COLO668 (cell line): ENCODE measurements at regions not wholly inside any gene's neighbourhood (a gene's known extent, or its start where the extent isn't known, plus 50 kb on each side); places are given as distances from the start of the nearest gene placed in this dataset.

Experiments
- DNase-seq: peaks from one replicate; lab custom pipeline; 2025; ENCODE audit not compliant: unreplicated experiment; lab: John Stamatoyannopoulos, UW

DNA sequence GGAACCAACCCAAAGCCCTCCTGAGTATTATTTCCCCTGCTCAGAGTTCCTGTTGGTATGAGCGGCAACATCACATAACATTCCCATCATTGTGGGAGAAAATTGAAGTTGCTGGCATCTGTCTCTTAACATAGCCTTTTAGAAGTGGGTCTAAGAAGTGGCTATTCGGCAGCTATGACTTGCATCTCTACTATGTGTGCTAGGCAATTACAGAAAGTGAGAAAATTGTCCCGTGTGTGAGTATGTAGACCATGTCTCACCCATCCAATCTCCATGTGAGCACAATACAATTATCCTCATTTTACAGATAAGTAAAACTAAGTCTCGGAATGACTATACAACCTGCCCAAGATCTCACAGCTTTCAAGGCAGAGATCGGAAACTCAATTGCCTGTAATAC, 239.4 kb upstream of the ZNF462 start:
- no peak for DNase-seq

DNA sequence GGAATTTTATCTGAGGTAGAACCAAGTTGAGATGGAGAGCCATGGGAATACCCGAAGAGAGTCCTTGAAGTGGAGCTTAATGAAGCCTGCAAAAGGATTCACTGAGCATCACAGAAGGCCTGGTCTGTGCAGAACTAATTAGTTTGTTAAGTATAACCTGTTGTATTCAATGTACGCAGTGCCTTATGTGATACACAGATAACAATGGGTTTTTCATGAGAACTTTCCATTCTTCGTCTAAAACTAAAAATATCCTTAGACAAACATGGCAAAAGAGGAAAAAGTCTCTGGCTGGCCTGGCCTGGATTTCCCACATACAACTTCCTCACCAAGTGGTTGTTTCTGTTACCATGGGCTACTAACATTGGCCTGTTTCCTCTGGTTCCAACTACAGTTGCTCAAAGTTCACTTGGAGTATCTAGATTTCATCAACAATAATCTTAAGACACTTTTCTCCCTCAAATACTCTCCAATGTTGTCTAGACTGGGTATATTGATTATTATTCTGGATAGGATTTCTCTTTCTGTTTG, 237.6 kb upstream of the ZNF462 start:
- no peak for DNase-seq

DNA sequence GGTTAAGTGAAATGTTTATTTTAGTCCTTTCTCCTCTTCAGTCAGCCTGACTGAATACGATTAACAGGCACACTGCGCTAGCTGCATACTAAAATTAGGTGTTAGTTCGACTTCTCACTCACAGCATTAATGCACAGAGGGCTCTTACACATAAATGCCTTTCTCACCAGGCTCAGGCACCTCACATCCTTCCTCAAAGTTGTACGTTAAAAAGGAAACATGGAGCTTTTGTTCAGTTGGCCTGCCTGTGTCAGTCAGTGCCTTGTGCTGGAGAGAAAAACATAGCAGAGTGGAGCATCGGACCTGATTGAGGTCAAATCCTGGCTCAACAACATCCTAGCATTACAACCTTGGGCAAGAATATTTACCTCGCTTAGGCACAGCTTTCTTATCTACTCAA, 236.0 kb upstream of the ZNF462 start:
- DNase-seq: no peak

DNA sequence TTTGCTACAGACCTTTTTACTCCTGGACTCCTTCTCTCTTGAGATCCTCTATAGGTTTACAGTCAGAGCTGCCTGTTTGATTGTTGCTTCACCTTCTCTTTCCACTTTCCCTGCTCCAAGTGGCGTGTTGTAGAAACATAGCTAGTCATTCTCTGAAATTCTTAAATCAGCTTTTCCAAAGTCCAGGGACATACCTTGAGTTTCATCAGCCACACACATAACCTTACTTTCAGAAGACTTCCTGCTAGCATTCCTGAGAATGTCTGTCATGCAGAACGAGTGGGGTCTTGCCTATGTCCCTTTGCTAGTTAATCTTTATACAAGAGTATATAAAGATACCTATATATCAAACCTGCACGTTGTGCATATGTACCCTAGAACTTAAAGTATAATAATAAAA, 230.3 kb upstream of the ZNF462 start:
- DNase-seq: no peak

DNA sequence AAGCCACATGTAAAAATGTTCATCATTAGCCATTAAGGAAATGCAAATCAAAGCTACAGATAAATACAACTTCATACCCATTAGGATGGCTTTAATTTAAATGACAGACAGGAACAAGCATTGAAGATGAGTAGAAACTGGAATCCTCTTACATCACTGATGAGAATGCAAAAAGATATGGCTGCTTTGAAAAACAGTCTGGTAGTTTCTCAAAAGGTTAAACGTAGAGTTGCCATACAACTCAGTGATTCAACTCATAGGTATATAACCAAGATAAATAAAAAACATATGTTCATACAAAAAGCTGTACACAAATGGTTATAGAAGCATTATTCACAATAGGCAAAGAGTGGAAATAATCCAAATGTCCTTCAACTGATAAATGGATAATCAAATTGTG, 228.8 kb upstream of the ZNF462 start:
- DNase-seq: no peak

DNA sequence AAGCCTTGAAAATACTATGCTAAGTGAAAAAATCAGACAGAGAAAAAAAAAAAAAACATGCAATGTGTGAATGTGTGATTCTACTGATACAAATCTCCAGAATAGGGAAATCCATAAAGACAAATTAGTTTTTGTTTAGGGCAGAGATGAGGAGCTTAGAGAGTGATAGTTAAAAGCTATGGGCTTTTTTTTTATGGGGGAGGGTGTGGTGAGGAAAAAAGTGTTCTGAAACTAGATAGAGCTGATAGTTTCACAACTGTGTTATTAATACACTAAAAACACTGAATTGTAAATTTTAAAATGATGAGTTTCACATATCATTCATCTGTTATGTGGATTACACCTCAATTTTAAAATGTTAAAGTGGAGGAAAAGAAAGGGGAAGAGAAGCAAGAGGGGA, 228.3 kb upstream of the ZNF462 start:
- DNase-seq: no peak

DNA sequence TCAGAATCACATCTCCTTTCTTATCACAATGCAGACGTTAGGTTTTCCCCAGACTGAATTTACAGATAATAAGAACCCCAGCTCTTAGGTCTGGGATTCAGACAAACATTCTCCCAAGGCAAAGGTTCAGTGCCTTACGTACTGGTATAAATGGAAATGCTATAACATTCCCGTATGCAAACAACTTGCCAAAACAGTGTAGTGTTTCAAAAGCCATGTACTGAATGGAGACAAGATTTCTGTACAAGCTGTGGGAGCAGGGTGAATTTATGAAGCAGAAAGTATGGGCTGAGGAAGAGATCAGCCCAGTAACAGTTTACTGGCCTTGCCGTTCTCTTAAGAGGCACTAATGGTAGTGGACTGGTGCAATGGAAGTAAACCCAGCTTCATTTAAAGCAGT, 225.5 kb upstream of the ZNF462 start:
- DNase-seq: no peak

DNA sequence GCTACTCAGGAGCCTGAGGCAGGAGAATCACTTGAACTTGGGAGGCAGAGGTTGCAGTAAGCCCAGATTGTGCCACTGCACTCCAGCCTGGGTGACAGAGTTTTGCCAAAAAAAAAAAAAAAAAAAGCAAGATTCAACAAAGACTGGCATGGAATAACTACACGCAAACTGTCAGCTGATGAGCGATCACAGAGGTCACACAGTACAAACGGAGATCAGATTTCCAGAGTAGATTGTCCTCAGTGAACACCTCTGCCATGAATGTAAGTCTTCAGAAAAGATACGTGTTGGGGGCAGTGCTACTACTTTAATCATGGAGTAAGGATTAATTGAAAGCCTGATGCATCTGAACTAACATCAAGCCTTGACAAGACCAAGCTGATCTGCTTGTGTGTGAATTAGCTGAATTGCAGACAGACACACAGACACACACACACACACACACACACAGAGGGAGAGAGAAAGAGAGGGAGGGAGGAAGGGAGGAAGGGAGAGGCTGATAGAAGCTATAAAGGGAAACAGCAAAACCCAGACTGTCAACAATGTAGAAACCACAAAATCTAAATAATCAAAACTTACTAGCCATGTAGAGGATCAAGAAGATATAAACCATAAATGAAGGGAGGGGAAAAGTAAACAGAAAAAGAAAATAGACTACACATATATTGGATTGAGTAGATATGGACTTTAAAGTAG, 222.9 kb upstream of the ZNF462 start:
- no peak for DNase-seq

DNA sequence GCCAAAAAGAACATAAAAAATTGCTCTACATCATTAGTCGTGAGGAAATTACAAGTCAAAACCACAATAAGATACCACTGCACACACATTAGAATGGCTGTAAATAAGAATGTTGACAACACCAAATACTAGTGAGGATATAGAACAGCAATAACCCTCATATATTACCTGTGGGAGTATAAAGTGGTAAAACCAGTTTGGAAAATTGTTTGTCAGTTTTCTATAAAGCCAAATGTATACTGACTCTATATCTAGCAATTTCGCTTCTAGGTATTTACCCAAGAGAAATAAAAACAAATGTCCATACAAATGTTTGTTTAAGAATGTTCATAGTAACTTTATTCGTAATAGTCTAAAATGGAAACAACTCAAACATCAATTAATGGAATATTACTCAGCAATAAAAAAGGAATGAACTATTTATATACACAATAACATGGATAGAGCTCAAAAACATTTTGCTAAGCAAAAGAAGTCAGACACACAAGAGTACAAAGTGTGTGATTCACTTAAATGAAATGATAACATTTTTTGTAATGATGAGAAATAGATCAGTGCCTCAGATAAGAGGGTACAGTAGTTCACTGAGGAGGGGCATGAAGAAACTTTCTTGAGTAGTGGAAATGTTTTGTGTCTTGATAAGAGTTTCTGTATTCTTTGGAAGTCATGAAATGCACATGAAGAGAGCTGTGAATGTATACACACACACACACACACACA, 219.6 kb upstream of the ZNF462 start:
- no peak for DNase-seq

DNA sequence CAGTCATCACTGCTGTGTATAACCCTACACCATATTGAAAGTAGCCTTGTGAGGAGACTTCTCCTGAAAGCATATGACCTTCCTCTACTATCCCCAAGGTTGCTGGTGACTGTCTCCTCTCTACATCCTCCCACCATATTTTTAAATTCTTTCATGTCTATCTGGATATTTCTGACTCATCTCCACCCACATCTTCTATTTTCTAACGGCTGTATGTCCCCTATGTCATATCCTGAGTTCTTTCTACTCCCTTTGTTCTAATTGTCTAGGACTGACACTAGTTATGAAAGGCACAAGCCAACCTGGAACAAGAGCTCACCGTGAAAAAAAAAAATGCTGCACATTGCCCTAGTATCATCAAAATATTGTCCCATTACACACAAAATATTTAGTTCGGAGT, 218.3 kb upstream of the ZNF462 start:
- no peak for DNase-seq

DNA sequence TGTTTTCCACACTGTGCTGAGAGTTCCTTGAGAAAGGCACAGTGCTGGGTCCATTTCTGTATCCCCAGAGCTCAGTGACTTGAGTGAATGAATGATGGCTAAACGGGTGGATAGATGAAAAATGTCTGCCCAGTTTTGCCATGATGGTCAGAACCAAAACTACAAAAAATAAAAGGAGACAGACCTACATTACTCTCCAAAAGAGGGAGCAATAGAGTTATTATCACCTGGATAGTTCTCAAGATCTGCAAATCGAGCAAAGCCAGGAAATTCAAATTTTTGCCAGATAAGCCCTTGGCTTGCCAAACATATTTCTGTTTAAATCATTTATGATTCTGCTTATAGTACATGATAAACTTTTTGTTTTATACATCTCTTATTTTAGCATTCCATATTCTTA, 214.2 kb upstream of the ZNF462 start:
- DNase-seq: no peak

DNA sequence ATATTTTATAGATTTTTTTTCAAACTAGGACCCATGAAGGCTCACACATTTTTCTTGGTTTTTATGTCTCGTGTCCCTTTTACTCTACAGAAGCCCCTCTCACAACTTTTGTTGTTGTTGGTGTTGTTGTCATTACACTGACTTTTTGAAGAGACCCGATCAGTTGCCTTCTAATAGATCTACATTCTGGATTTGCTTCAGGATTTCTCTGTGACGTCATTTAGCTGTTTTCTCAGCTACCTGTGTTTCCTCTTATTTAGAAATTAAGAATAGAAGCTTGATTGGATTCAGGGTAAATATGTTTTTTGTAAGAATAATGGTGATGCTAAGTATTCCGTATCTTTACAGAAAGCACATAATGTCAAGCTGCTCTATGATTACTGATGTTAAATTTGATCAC, 213.3 kb upstream of the ZNF462 start:
- DNase-seq: no peak

DNA sequence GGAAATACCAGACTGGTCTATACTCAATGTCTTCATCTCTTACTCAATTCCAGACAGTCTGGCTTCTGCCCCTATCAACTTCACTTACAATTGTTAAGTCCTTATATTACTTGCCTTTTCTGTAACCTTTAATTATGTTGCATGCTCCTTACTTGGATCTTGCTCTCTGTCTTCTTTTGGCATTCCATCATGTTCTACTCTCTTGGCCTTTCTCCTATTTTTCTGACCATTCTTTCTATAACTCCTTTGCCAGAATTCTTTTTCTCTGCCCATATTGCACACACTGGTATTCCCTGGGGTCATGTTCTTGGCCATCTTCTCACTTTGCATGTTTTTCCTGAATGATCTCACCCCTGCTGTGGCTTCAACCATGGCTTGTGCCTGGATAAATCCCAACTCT, 209.8 kb upstream of the ZNF462 start:
- DNase-seq: no peak

DNA sequence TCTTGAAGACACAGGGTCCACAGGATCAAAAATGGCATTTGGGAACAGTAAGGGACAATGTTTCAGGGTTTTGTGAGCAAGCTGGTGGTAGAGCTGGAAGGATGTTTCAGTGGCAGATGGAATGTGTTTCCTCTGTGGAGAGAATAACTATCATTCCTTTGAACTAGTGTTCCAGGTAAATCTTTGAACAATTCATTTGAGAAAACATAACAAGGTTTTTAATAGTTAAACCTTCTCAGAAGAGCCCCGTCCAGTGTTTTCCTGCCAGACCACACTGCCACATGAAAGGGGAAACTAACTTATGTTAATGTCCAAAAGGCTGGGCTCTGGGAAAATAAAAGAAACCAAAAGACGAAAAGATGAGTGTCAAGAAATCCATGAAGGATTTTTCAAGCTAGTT, 207.0 kb upstream of the ZNF462 start:
- DNase-seq: no peak

DNA sequence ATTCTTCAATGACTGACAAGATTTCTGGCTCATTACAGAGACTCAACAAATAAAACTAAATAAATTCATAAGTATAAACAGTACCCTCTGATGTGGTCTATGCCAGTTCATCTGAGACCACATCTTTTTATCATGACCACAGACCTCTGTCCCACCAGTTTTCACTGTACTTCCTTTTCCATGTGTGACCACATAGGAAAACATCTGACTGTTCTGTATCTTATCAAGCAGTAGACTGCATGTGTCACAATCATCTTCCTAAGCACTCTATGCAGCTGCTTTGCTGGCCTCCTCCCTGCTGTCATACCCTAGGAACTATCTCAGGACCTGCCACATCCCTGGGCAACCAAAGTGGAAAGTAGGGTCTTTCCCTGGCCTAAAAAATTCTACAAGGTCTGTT, 205.0 kb upstream of the ZNF462 start:
- no peak for DNase-seq

DNA sequence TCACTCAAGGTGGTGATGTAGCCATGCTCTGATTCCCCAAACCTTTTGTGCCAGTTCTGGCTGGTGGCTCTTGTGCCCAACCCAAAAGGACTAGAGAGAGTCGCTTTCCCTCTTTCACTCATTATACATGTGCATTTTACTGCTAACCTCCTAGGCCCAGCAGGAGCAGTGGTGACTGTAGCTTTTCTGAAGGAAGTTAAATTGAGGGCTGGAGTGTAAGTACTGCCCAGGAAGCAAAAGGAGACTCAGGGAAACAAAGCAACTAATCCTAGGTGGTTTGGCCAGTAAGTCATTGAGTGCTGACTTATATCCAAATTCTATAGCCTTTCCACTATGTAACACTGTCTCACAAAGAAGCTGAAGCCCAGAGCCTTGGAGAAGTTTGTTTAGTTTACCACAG, 194.4 kb upstream of the ZNF462 start:
- DNase-seq: no peak

DNA sequence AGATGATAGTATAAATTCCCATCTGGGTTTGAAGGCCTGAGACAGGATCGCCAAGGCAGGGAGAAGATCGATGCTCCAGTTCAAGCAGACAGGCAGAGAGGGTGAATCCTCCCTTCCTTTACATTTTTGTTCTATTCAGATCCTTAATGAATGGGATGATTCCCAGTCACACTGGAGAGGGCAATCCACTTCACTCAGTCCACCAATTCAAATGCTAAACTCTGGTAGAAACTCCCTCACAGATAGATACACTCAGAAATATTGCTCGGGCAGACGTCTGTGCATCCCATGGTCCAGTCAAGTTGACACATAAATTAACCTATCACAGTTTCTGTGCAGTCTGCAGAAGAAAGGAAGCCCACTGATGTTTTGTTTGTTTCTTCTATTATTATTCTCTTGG, 193.1 kb upstream of the ZNF462 start:
- DNase-seq: no peak

DNA sequence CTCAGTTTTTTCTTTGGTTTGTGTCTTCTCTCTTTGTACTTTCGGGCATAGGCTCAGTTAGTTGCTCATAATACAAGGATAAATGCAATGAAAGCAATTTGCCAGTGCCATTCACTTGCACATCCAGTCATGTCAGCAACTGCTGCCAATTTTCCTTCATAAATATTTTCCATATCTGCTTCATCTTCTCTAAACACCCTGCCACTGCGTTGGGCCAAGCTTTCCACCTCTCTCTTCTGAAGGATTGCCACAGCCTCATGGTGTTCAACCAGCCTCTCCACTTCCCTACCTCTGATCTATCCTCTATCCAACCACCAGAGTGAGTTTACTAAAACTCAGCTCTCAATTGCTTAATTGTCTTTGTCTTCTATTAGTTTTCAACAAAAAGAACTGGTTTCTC, 192.5 kb upstream of the ZNF462 start:
- no peak for DNase-seq

DNA sequence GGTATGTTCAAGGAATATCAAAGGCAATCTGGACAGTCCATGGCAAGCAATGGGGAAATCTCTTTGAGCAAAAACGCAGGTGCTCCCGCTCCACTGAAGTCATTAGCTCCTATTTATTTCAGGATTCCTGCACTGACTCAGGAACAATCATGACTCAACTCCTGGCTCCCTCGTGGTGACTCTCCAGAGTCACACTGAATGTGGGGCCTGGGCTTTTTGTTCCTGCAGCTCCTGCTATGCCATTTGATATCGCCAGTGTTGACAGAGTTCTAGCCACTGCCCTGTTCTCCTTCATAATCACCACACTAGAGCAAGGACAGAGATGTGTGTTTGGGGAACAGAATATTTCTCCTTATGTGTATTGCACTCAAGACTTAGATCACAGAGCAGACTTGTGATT, 187.2 kb upstream of the ZNF462 start:
- DNase-seq: no peak

DNA sequence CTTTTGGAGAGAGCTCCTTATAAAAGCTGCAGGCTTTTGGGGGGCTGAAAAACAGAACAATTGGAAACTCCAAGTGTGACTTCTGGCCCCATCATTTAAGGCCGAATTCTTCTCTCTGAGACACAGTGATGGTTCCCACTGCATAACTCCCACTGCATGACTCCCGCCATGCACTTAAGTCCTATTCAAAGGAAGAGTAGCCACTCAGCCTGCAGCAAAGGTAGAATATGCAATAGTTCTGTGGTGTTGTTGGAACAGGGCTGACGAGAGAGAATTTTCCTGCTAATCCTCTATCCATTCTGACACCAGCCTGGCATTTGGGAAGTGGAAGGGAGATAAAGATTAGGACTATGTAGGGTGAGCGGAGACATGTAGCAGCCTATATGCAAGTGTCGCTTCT, 185.6 kb upstream of the ZNF462 start:
- no peak for DNase-seq

DNA sequence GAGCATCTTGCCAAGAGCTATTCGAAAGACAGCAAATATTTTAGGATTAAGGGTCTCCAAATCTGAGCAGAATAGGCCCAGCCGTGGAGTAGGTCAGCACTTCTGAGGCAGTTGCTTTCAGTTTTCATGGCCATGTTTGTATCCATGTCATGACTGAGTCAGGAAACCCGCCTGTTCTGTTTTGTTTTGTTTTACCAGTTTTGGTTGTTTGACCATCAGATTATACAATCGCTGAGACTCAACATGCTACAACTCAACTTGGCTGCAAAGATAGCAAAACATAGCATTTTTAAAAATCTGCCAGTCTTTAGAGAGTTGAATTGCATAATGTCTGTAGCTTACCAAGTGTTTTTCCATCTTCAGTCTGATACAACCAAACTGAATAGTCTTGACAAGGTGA, 185.1 kb upstream of the ZNF462 start:
- DNase-seq: no peak

DNA sequence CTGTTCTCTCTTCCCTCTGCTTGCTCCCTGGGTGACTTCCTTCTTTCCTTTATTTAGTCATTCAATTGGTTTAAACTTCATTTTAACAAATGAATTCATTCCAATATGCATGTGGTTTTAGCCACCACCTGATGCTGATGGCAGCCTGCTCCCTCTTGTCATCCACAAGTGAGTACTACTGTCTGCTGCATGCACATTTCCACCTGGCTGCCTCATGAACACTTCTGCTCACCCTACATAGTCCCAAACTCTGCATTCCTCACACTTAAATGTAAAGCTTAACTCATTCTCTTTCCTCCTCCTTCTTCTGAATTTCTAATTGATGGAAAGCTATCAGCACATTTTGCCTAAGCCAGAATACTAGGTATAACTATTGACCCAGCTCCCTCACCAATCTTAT, 184.7 kb upstream of the ZNF462 start:
- no peak for DNase-seq

DNA sequence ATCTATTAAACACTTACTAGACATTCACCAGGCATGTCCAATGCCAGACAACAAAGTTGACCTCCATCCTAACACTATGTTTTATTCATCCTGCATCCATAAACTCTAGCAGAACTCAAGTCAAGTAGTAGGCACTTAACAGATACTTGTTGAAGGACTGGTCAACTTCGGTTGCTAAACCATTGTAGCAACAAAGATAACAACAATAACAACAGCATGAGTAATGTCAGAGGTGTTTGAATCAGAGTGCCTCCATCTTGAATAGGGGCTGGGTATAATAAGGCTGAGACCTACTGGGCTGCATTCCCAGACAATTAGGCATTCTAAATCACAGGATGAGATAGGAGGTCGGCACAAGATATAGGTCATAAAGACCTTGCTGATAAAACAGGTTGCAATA, 180.5 kb upstream of the ZNF462 start:
- no peak for DNase-seq
